Suprapubic skin (tissue), 3 donors: ENCODE measurements at regions not wholly inside any gene's neighbourhood (a gene's known extent, or its start where the extent isn't known, plus 50 kb on each side); places are given as distances from the start of the nearest gene placed in this dataset.
"Not testable (repeated sequence)": the region's sequence is repeated elsewhere in the genome, so short reads cannot be mapped to it uniquely, and the experiment has no call there.

Experiments used
- CTCF ChIP-seq, 2 donors: fragments of 200-600 bp in 1 of 2; fragments of 450-650 bp in 1 of 2; sonication (generic) in 1 of 2; IDR thresholded peaks; one replicate each; pipeline ENCODE4 v1.5.1; 2016 to 2019; ENCODE audit warnings: antibody characterized with exemption in 2 of 2, mild to moderate bottlenecking in 1 of 2, moderate library complexity in 1 of 2
- EP300 ChIP-seq: sonication (generic); formaldehyde crosslinking; IDR thresholded peaks from one replicate; pipeline ENCODE4 v1.6.1; 2017; ENCODE audit warnings: antibody characterized with exemption
- POLR2A ChIP-seq, 2 donors: fragments of 450-650 bp; IDR thresholded peaks; one replicate each; pipeline ENCODE4 v1.6.1; 2017; ENCODE audit warnings: antibody characterized with exemption in 2 of 2, mild to moderate bottlenecking in 2 of 2, moderate library complexity in 2 of 2

GRCh38 chr2:179365561-179365960 is 100.9 kb upstream of the SESTD1 start:
- not testable (repeated sequence) for TF ChIP-seq CTCF (IDR thresholded peaks at IDR 0.05); POLR2A (IDR thresholded peaks at IDR 0.05); EP300
